Peyer's patch (tissue), 4 donors: ENCODE measurements at regions not wholly inside any gene's neighbourhood (a gene's known extent, or its start where the extent isn't known, plus 50 kb on each side); places are given as distances from the start of the nearest gene placed in this dataset.

ENCODE experiments used
- POLR2A ChIP-seq, 2 donors: fragments of 450-650 bp; IDR thresholded peaks; one replicate each; pipeline ENCODE4 v1.5.1; 2017; ENCODE audit warnings: antibody characterized with exemption in 2 of 2, mild to moderate bottlenecking in 2 of 2, moderate library complexity in 2 of 2
- TF ChIP-seq, protein P1 (sequence below), 6 experiments: fragments of 450-650 bp in 4 of 6; fragments of 200-600 bp in 2 of 6; sonication (generic) in 1 of 6; IDR thresholded peaks; one replicate each; pipeline ENCODE4 v1.5.1; 2017 to 2019; ENCODE audit warnings: antibody characterized with exemption in 6 of 6, mild to moderate bottlenecking in 3 of 6, moderate library complexity in 1 of 6

DNA sequence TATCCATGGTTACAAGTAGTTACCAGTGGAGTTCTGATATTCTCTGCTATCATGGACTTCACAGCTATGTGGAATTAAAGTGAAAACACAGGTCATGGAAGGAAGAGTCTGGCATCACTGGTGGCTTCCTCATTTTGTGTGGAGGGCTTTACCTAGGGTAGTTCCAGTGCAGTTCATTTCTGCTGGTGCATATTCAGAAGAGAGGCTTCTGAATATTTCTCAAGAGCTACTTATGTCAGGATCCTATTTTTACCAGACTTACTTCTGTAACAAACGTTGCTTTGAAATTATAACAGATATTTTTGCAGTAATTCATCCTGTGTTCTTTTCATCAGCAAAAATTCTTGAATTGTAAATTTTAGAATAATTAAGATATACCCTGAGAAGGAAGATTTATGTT lies 236.5 kb upstream of the NPSR1 start:
- no peak for TF ChIP-seq POLR2A (IDR thresholded peaks at IDR 0.05)
- TF ChIP-seq, protein P1, sequence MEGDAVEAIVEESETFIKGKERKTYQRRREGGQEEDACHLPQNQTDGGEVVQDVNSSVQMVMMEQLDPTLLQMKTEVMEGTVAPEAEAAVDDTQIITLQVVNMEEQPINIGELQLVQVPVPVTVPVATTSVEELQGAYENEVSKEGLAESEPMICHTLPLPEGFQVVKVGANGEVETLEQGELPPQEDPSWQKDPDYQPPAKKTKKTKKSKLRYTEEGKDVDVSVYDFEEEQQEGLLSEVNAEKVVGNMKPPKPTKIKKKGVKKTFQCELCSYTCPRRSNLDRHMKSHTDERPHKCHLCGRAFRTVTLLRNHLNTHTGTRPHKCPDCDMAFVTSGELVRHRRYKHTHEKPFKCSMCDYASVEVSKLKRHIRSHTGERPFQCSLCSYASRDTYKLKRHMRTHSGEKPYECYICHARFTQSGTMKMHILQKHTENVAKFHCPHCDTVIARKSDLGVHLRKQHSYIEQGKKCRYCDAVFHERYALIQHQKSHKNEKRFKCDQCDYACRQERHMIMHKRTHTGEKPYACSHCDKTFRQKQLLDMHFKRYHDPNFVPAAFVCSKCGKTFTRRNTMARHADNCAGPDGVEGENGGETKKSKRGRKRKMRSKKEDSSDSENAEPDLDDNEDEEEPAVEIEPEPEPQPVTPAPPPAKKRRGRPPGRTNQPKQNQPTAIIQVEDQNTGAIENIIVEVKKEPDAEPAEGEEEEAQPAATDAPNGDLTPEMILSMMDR (IDR thresholded peaks at IDR 0.05): no peak
